Loucy (cell line): ENCODE measurements at regions not wholly inside any gene's neighbourhood (a gene's known extent, or its start where the extent isn't known, plus 50 kb on each side); places are given as distances from the start of the nearest gene placed in this dataset.

ENCODE experiments used
- H2AFZ ChIP-seq: fragments of 200-600 bp; sonication (generic); 2 replicates; pipeline ENCODE4 v1.6.0; 2016; ENCODE audit warnings: antibody characterized with exemption, mild to moderate bottlenecking, low read length, moderate library complexity
- H3F3A ChIP-seq: fragments of 200-600 bp; 2 replicates; pipeline ENCODE4 v1.6.0; 2016; ENCODE audit warnings: antibody characterized with exemption, low read depth, mild to moderate bottlenecking
- H3K27me3 ChIP-seq: fragments of 200-600 bp; sonication (generic); 2 replicates; pipeline ENCODE4 v1.6.1; 2014; ENCODE audit warnings: low read length, mild to moderate bottlenecking; ENCODE audit not compliant: insufficient read depth, poor library complexity, severe bottlenecking
- H3K36me3 ChIP-seq: fragments of 200-600 bp; sonication (generic); 2 replicates; pipeline ENCODE4 v1.6.1; 2016; ENCODE audit warnings: low read length; ENCODE audit not compliant: insufficient read depth
- H3K4me1 ChIP-seq: fragments of 200-600 bp; sonication (generic); 2 replicates; pipeline ENCODE4 v1.5.1; 2014; ENCODE audit warnings: low read length, mild to moderate bottlenecking; ENCODE audit not compliant: insufficient read depth, poor library complexity, severe bottlenecking
- H3K4me2 ChIP-seq: fragments of 200-600 bp; sonication (generic); 2 replicates; pipeline ENCODE4 v1.6.0; 2014; ENCODE audit warnings: antibody characterized with exemption, low read length, low read depth, mild to moderate bottlenecking; ENCODE audit not compliant: poor library complexity, severe bottlenecking
- H3K4me3 ChIP-seq: fragments of 200-600 bp; sonication (generic); 2 replicates; pipeline ENCODE4 v1.5.1; 2014; ENCODE audit warnings: low read length, mild to moderate bottlenecking, mixed read lengths; ENCODE audit not compliant: poor library complexity, severe bottlenecking
- H3K79me2 ChIP-seq: fragments of 200-600 bp; sonication (generic); 2 replicates; pipeline ENCODE4 v1.6.1; 2014; ENCODE audit warnings: low read length; ENCODE audit not compliant: insufficient read depth
- H3K9ac ChIP-seq: fragments of 200-600 bp; sonication (generic); 2 replicates; pipeline ENCODE4 v1.6.0; 2014; ENCODE audit warnings: mild to moderate bottlenecking, low read depth, low read length, moderate library complexity; ENCODE audit not compliant: poor library complexity, severe bottlenecking
- H3K9me2 ChIP-seq: fragments of 200-600 bp; sonication (generic); replicated peaks from 2 replicates; pipeline ENCODE4 v1.6.1; 2016; ENCODE audit warnings: low read depth, low read length, mixed read lengths
- H3K9me3 ChIP-seq: fragments of 200-600 bp; sonication (generic); 2 replicates; pipeline ENCODE4 v1.6.1; 2014; ENCODE audit warnings: mild to moderate bottlenecking, antibody characterized with exemption, low read length, low read depth; ENCODE audit not compliant: insufficient read depth
- H4K20me1 ChIP-seq: fragments of 200-600 bp; sonication (generic); 2 replicates; pipeline ENCODE4 v1.6.0; 2014; ENCODE audit warnings: antibody characterized with exemption, low read length, mild to moderate bottlenecking; ENCODE audit not compliant: insufficient read depth, poor library complexity, severe bottlenecking
- EZH2phosphoT487 ChIP-seq: fragments of 200-600 bp; IDR thresholded peaks from 2 replicates; pipeline ENCODE4 v1.6.1; 2018; ENCODE audit warnings: antibody characterized with exemption, mild to moderate bottlenecking, moderate library complexity, borderline replicate concordance
- TF ChIP-seq, protein P1 (sequence below): fragments of 200-600 bp; sonication (generic); conservative IDR thresholded peaks from 2 replicates; pipeline ENCODE4 v1.5.1; 2014; ENCODE audit warnings: mild to moderate bottlenecking, antibody characterized with exemption, low read length

DNA sequence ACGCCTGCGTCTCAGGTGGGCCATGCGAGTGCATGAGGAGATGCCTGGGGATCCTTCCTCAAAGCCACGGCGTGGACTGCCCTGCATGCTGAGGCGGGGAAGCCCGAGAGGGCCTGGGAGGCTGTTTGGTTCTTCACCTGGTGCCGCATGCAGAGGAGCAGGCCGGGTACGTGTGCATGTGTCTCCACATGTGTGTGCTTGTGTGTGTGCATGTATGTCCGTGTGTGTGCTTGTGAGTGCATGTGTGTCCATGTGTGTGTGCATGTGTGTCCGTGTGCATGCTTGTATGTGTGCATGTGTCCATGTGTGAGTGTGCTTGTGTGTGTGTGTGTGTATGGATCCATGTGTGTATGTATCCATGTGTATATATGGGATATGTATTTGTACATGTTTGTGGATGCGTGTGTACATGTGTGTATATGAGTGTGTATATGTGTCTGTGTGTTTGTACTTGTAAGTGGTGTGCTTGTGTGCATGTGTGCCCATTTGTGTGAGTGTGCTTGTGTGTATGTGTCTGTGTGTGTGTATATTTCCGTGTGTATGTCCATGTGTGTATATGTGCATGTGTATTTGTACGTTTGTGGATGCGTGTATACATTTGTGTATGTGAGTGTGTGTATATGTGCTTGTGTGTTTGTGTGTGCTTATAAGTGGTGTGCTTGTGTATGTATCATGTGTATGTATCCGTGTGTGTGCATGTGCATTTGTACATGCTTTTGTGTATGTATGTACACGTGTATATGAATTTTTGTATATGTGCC is 79.0 kb downstream of the PTGR3 start:
- Histone ChIP-seq H3K4me2 (no peak overlapping the region), H3K4me3 (no peak overlapping the region), H3K9ac (no peak overlapping the region), H3K36me3 (no peaks in the 10 kb centered on the region), H2AFZ (no peak overlapping the region), H4K20me1 (no peaks in the 10 kb centered on the region), H3F3A (no peaks in the 10 kb centered on the region), H3K9me3 (no peaks in the 10 kb centered on the region), H3K9me2 (no peaks in the 10 kb centered on the region), H3K4me1 (peaks cover 10% of the 10 kb centered on the region), H3K79me2 (no peaks in the 10 kb centered on the region), H3K27me3 (no peaks in the 10 kb centered on the region)
- TF ChIP-seq, protein P1, sequence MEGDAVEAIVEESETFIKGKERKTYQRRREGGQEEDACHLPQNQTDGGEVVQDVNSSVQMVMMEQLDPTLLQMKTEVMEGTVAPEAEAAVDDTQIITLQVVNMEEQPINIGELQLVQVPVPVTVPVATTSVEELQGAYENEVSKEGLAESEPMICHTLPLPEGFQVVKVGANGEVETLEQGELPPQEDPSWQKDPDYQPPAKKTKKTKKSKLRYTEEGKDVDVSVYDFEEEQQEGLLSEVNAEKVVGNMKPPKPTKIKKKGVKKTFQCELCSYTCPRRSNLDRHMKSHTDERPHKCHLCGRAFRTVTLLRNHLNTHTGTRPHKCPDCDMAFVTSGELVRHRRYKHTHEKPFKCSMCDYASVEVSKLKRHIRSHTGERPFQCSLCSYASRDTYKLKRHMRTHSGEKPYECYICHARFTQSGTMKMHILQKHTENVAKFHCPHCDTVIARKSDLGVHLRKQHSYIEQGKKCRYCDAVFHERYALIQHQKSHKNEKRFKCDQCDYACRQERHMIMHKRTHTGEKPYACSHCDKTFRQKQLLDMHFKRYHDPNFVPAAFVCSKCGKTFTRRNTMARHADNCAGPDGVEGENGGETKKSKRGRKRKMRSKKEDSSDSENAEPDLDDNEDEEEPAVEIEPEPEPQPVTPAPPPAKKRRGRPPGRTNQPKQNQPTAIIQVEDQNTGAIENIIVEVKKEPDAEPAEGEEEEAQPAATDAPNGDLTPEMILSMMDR = no peak
- TF ChIP-seq EZH2phosphoT487 = no peak

DNA sequence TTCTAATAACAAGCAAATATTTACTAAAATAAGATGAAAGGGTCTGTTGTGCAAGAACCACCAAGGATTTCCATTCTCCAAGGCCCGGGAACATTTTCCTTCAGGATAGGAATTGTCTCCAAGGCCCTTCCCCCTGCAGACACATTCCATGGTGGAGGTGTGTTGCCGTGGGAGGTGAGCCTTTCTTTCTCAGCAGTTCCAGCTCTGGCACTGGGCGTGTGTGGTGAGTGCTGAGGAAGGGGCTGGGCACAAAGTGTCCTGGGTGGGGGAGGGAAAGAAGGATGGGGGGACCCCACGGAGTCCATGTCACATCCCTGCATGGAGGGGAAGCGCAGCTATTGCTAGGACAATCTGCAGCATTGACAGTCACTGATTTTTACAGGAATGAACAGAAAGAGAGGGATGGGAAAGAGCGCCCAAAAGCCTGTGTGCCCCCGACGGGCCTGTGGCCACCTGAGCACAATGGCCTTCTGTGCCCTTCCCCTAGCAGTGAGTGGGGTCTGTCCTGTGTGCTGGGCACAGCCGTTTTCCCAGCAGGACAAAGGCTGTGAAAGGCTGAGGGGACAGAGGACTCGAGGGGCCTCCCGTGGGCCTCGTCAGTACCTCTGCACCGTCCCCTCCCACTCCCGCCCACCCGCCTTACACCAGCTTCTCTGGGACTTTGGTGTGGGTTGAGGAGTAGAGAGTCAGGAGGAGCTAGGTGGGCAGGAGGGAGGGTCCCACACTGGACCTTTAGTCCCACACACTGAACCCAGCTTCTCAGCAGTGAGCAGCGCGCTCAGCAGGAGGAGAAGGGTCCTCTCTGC is 79.8 kb downstream of the PTGR3 start:
- no peak for TF ChIP-seq EZH2phosphoT487
- TF ChIP-seq, protein P1 = no peak
- Histone ChIP-seq H3K9me3 (no peaks in the 10 kb centered on the region), H3K4me1 (peaks cover 10% of the 10 kb centered on the region), H3K9me2 (no peaks in the 10 kb centered on the region), H3K79me2 (no peaks in the 10 kb centered on the region), H3K4me2 (no peak overlapping the region), H3K36me3 (no peaks in the 10 kb centered on the region), H4K20me1 (no peaks in the 10 kb centered on the region), H3K9ac (no peak overlapping the region), H2AFZ (no peak overlapping the region), H3K27me3 (no peaks in the 10 kb centered on the region), H3K4me3 (no peak overlapping the region), H3F3A (no peaks in the 10 kb centered on the region)

DNA sequence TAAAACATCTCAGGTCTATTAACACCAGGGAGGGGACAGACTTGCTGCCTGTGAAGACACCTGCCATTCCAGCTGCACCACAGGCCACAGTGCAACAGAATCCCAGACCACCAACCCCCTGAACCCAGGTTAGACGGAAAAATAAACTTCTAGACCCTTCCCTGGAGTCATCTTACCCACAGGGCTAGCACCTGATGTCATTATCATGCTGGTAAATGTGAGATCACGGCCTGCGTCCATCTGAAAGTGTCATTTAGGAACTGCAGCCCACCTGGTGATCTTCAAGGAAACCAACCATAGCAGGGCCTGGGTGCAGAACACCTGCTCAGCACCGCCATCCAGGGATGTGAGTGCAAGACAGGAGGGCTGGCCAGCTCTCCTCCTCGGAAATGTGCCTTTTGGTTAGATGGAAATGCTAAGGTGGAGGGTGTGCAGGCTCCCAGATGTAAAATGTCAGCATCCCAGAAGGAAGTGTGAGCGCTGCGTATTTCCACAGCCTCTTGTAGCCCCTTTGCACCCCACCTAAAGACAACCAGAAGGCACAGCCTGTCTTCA is 80.8 kb downstream of the PTGR3 start:
- no peak for TF ChIP-seq EZH2phosphoT487
- TF ChIP-seq, protein P1 = no peak
- Histone ChIP-seq H3K9me2 (no peaks in the 10 kb centered on the region), H3K27me3 (no peaks in the 10 kb centered on the region), H3K4me2 (no peak overlapping the region), H2AFZ (no peak overlapping the region), H3K79me2 (no peaks in the 10 kb centered on the region), H3K9ac (no peak overlapping the region), H3K9me3 (no peaks in the 10 kb centered on the region), H3K4me1 (peaks cover 10% of the 10 kb centered on the region), H3K36me3 (no peaks in the 10 kb centered on the region), H3F3A (no peaks in the 10 kb centered on the region), H3K4me3 (no peak overlapping the region), H4K20me1 (no peaks in the 10 kb centered on the region)
